CD4-positive, alpha-beta T cell treated with Interleukin-6 at 100 ng/mL for 8 hours (primary cell): ENCODE measurements at regions not wholly inside any gene's neighbourhood (a gene's known extent, or its start where the extent isn't known, plus 50 kb on each side); places are given as distances from the start of the nearest gene placed in this dataset.
"Not testable (repeated sequence)": the region's sequence is repeated elsewhere in the genome, so short reads cannot be mapped to it uniquely, and the experiment has no call there.

ENCODE experiments used
- DNase-seq: peaks from one replicate; pipeline ENCODE4 v3.0.0-alpha.2; 2020; ENCODE audit warnings: mixed read lengths, low spot score

- not testable (repeated sequence) for DNase-seq
Observed at GRCh38 chr12:87421233-87421632, 608.0 kb downstream of the C12orf50 start.

- DNase-seq, result no peak
Observed at GRCh38 chr12:87413784-87414183, 615.4 kb downstream of the C12orf50 start.

- DNase-seq, result no peak
Observed at GRCh38 chr12:87406926-87407325, 622.3 kb downstream of the C12orf50 start.

- DNase-seq, result no peak
Observed at GRCh38 chr12:87405918-87406317, 623.3 kb downstream of the C12orf50 start.

GRCh38 chr12:87394168-87394567 lies 635.0 kb downstream of the C12orf50 start:
- DNase-seq, result not testable (repeated sequence)

GRCh38 chr12:87388376-87388775 lies 640.8 kb downstream of the C12orf50 start:
- DNase-seq, result no peak

GRCh38 chr12:87385322-87385721 lies 643.9 kb downstream of the C12orf50 start:
- no peak for DNase-seq

- DNase-seq, result no peak
Observed at GRCh38 chr12:87384226-87384625, 645.0 kb downstream of the C12orf50 start.

GRCh38 chr12:87383680-87384079 lies 645.5 kb downstream of the C12orf50 start:
- no peak for DNase-seq

- no peak for DNase-seq
Observed at GRCh38 chr12:87382959-87383566, 646.1 kb downstream of the C12orf50 start.

- no peak for DNase-seq
Observed at GRCh38 chr12:87382436-87382835, 646.8 kb downstream of the C12orf50 start.

- no peak for DNase-seq
Observed at GRCh38 chr12:87381742-87382141, 647.5 kb downstream of the C12orf50 start.

GRCh38 chr12:87378526-87378925 lies 650.7 kb downstream of the C12orf50 start:
- DNase-seq, result no peak

GRCh38 chr12:87376722-87377121 lies 652.5 kb downstream of the C12orf50 start:
- DNase-seq, result no peak

GRCh38 chr12:87369161-87369560 lies 660.0 kb downstream of the C12orf50 start:
- no peak for DNase-seq

GRCh38 chr12:87368259-87368658 lies 660.9 kb downstream of the C12orf50 start:
- DNase-seq, result no peak

- DNase-seq, result no peak
Observed at GRCh38 chr12:87365423-87365822, 663.8 kb downstream of the C12orf50 start.

- DNase-seq, result no peak
Observed at GRCh38 chr12:87363497-87364084, 665.6 kb downstream of the C12orf50 start.

GRCh38 chr12:87349681-87350080 lies 679.5 kb downstream of the C12orf50 start:
- DNase-seq, result no peak

GRCh38 chr12:87348071-87348470 lies 681.1 kb downstream of the C12orf50 start:
- DNase-seq, result no peak

- DNase-seq, result no peak
Observed at GRCh38 chr12:87344699-87345098, 684.5 kb downstream of the C12orf50 start.

GRCh38 chr12:87338681-87339080 lies 690.5 kb downstream of the C12orf50 start:
- no peak for DNase-seq

GRCh38 chr12:87336814-87337336 lies 692.3 kb downstream of the C12orf50 start:
- DNase-seq, result no peak
